NCI-H345 treated with DMSO at 0.1 percent for 48 hours (cell line): ENCODE measurements at regions not wholly inside any gene's neighbourhood (a gene's known extent, or its start where the extent isn't known, plus 50 kb on each side); places are given as distances from the start of the nearest gene placed in this dataset.

Experiments
- DNase-seq: peaks from one replicate; lab custom pipeline; 2025; ENCODE audit not compliant: unreplicated experiment; lab: John Stamatoyannopoulos, UW

- no peak for DNase-seq
These were observed 103.7 kb upstream of the TMEM72 start for GRCh38 chr10:44807451-44807850.

GRCh38 chr10:44809647-44810046, 101.5 kb upstream of the TMEM72 start:
- no peak for DNase-seq

- DNase-seq: no peak
These were observed 100.1 kb upstream of the TMEM72 start for GRCh38 chr10:44811072-44811471.

- DNase-seq: no peak
These were observed 97.9 kb upstream of the TMEM72 start for GRCh38 chr10:44813201-44813600.

GRCh38 chr10:44814929-44815328, 96.2 kb upstream of the TMEM72 start:
- DNase-seq: no peak

GRCh38 chr10:44818041-44818649, 93.0 kb upstream of the TMEM72 start:
- no peak for DNase-seq

- DNase-seq: no peak
These were observed 92.4 kb upstream of the TMEM72 start for GRCh38 chr10:44818701-44819127.

GRCh38 chr10:44820094-44820493, 91.0 kb upstream of the TMEM72 start:
- DNase-seq: no peak

GRCh38 chr10:44821290-44821689, 89.8 kb upstream of the TMEM72 start:
- DNase-seq: no peak

- no peak for DNase-seq
These were observed 88.8 kb upstream of the TMEM72 start for GRCh38 chr10:44822349-44822748.

GRCh38 chr10:44822966-44823365, 88.2 kb upstream of the TMEM72 start:
- no peak for DNase-seq

GRCh38 chr10:44824607-44825006, 86.5 kb upstream of the TMEM72 start:
- no peak for DNase-seq

GRCh38 chr10:44827431-44828006, 83.6 kb upstream of the TMEM72 start:
- no peak for DNase-seq

GRCh38 chr10:44828508-44829142, 82.5 kb upstream of the TMEM72 start:
- DNase-seq: no peak

- no peak for DNase-seq
These were observed 81.7 kb upstream of the TMEM72 start for GRCh38 chr10:44829426-44829825.

GRCh38 chr10:44830022-44830421, 81.1 kb upstream of the TMEM72 start:
- DNase-seq: no peak

GRCh38 chr10:44831581-44831980, 79.6 kb upstream of the TMEM72 start:
- DNase-seq: no peak

GRCh38 chr10:44832595-44833390, 78.3 kb upstream of the TMEM72 start:
- DNase-seq: no peak

GRCh38 chr10:44834131-44834530, 77.0 kb upstream of the TMEM72 start:
- no peak for DNase-seq

- no peak for DNase-seq
These were observed 75.8 kb upstream of the TMEM72 start for GRCh38 chr10:44835300-44835699.

GRCh38 chr10:44843484-44843883, 67.7 kb upstream of the TMEM72 start:
- no peak for DNase-seq
